Omental fat pad (tissue), 3 donors: ENCODE measurements at regions not wholly inside any gene's neighbourhood (a gene's known extent, or its start where the extent isn't known, plus 50 kb on each side); places are given as distances from the start of the nearest gene placed in this dataset.
A peak's percentile ranks its signal among the peaks of the same experiment; 100 is the strongest.

Experiments
- ATAC-seq: fragments of 150-250 bp; one replicate; pipeline ENCODE4 v1.9.1; 2016; ENCODE audit warnings: mild to moderate bottlenecking, moderate library complexity; ENCODE audit not compliant: low FRiP score
- DNase-seq: peaks from one replicate; pipeline ENCODE4 v3.0.0-alpha.2; 2019; ENCODE audit warnings: low spot score
- CTCF ChIP-seq, 3 donors: fragments of 450-650 bp; IDR thresholded peaks; one replicate each; pipeline ENCODE4 v1.5.1; 2016 to 2017; ENCODE audit warnings: antibody characterized with exemption in 3 of 3, mild to moderate bottlenecking in 3 of 3, moderate library complexity in 2 of 3

- ATAC-seq: peak; percentile 49
- no peak for DNase-seq
- TF ChIP-seq CTCF (IDR thresholded peaks at IDR 0.05): no peak
These were observed 350.5 kb downstream of the ARL6IP6 start for GRCh38 chr2:153068915-153069314.

- TF ChIP-seq CTCF (IDR thresholded peaks at IDR 0.05): no peak
- ATAC-seq (no peak), DNase-seq (no peak)
These were observed 349.6 kb downstream of the ARL6IP6 start for GRCh38 chr2:153068052-153068451.

GRCh38 chr2:153059338-153060052 lies 341.1 kb downstream of the ARL6IP6 start:
- no peak for ATAC-seq
- no peak for TF ChIP-seq CTCF (IDR thresholded peaks at IDR 0.05)

GRCh38 chr2:153057743-153058142 lies 339.3 kb downstream of the ARL6IP6 start:
- ATAC-seq (no peak), DNase-seq (no peak)
- TF ChIP-seq CTCF (IDR thresholded peaks at IDR 0.05): no peak

More at GRCh38 chr2:153059338-153060052, 341.1 kb downstream of the ARL6IP6 start:
- no peak for DNase-seq

GRCh38 chr2:153055182-153055581 lies 336.8 kb downstream of the ARL6IP6 start:
- ATAC-seq (no peak), DNase-seq (no peak)
- no peak for TF ChIP-seq CTCF (IDR thresholded peaks at IDR 0.05)

- ATAC-seq (no peak), DNase-seq (no peak)
- no peak for TF ChIP-seq CTCF (IDR thresholded peaks at IDR 0.05)
These were observed 334.6 kb downstream of the ARL6IP6 start for GRCh38 chr2:153052807-153053559.

GRCh38 chr2:153047220-153047619 lies 328.8 kb downstream of the ARL6IP6 start:
- TF ChIP-seq CTCF (IDR thresholded peaks at IDR 0.05): no peak
- DNase-seq: no peak
- no peak for ATAC-seq
